ENCODE measurements at regions not wholly inside any gene's neighbourhood (a gene's known extent, or its start where the extent isn't known, plus 50 kb on each side); places are given as distances from the start of the nearest gene placed in this dataset.

- no peak for TF ChIP-seq EZH2 (IDR thresholded peaks at IDR 0.05; ENCODE audit: low read length)
- TF ChIP-seq, protein P1, sequence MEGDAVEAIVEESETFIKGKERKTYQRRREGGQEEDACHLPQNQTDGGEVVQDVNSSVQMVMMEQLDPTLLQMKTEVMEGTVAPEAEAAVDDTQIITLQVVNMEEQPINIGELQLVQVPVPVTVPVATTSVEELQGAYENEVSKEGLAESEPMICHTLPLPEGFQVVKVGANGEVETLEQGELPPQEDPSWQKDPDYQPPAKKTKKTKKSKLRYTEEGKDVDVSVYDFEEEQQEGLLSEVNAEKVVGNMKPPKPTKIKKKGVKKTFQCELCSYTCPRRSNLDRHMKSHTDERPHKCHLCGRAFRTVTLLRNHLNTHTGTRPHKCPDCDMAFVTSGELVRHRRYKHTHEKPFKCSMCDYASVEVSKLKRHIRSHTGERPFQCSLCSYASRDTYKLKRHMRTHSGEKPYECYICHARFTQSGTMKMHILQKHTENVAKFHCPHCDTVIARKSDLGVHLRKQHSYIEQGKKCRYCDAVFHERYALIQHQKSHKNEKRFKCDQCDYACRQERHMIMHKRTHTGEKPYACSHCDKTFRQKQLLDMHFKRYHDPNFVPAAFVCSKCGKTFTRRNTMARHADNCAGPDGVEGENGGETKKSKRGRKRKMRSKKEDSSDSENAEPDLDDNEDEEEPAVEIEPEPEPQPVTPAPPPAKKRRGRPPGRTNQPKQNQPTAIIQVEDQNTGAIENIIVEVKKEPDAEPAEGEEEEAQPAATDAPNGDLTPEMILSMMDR (optimal IDR thresholded peaks at IDR 0.05 in 1 of 3, IDR thresholded peaks at IDR 0.05 in 1 of 3, conservative IDR thresholded peaks at IDR 0.05 in 1 of 3; ENCODE audit: extremely low read depth in 1 of 3, insufficient read depth in 2 of 3, low read length in 3 of 3) = no peak
Measured at GRCh38 chr1:239896980-239897379, 194.7 kb upstream of the FMN2 start.

Data from keratinocyte (primary cell).